HepG2 (cell line): ENCODE measurements at regions not wholly inside any gene's neighbourhood (a gene's known extent, or its start where the extent isn't known, plus 50 kb on each side); places are given as distances from the start of the nearest gene placed in this dataset.

Experiments used
- ATAC-seq: fragments of 200-7000 bp; cut with Tn5 transposase; 3 replicates; pipeline ENCODE4 v1.9.1; 2020; ENCODE audit warnings: mild to moderate bottlenecking, moderate library complexity
- BruUV-seq: library from RNA; stranded (reverse); fragments of 400-500 nt; replicated peaks from 2 replicates; lab custom pipeline; 2021; lab: Mats Ljungman, UMichigan
- CTCF ChIA-PET: fragments of 300-600 bp; formaldehyde crosslinking; extraction: SDS; loops from one replicate; lab custom pipeline; 2021; ENCODE audit warnings: low total read pairs, inconsistent platforms, low intra/inter-chr PET ratio; lab: Yijun Ruan, JAX
- POLR2A ChIA-PET: fragments of 350-600 bp; sonication (Branson Sonifier 250); formaldehyde crosslinking; loops from one replicate; lab custom pipeline; 2020; ENCODE audit warnings: antibody characterized with exemption, inconsistent platforms; lab: Yijun Ruan, JAX
- DNase-seq: peaks from one replicate; pipeline ENCODE4 v3.0.0-alpha.2; 2015; ENCODE audit warnings: low spot score
- FAIRE-seq: peaks from 3 replicates; lab custom pipeline; 2011; peaks lifted over from hg19 to GRCh38; lab: Jason Lieb, UNC
- H2AFZ ChIP-seq: one replicate; pipeline ENCODE4 v1.6.1; 2011; ENCODE audit warnings: low read length, inconsistent platforms
- H3K27ac ChIP-seq: fragments of 300-600 bp; 3 replicates; pipeline ENCODE4 v1.8.0; 2011; ENCODE audit warnings: mixed run types, mild to moderate bottlenecking, mixed read lengths, low read length, inconsistent platforms; ENCODE audit not compliant: insufficient read depth; ENCODE audit errors: extremely low read length
- H3K27me3 ChIP-seq, 2 experiments: fragments of 200-600 bp in 1 of 2; 2 replicates in 1 of 2; 3 replicates in 1 of 2; pipeline versions ENCODE4 v1.6.0 to v1.8.0; 2011; ENCODE audit warnings: low read length in 2 of 2, mild to moderate bottlenecking in 2 of 2, moderate library complexity in 2 of 2, inconsistent platforms in 1 of 2; ENCODE audit not compliant: insufficient read depth in 2 of 2, control insufficient read depth in 1 of 2
- H3K36me3 ChIP-seq, 2 experiments: fragments of 200-600 bp in 1 of 2; replicated peaks in 1 of 2; 2 replicates in 1 of 2; 3 replicates in 1 of 2; pipeline versions ENCODE4 v1.5.1 to v1.8.0; 2011; ENCODE audit warnings: low read length in 2 of 2, inconsistent platforms in 1 of 2; ENCODE audit not compliant: insufficient read depth in 2 of 2, control insufficient read depth in 1 of 2
- H3K4me1 ChIP-seq: 2 replicates; pipeline ENCODE4 v1.5.1; 2012; ENCODE audit warnings: low read length, inconsistent platforms; ENCODE audit not compliant: insufficient read depth
- H3K4me2 ChIP-seq: 2 replicates; pipeline ENCODE4 v1.6.0; 2011; ENCODE audit warnings: low read depth, low read length, inconsistent platforms
- H3K4me3 ChIP-seq, 3 experiments: fragments of 200-600 bp in 1 of 3; sonication (generic), shearing (Covaris generic) in 1 of 3; replicated peaks in 1 of 3; 2 replicates each; pipeline ENCODE4 v1.5.1; 2011 to 2016; ENCODE audit warnings: low read length in 3 of 3, inconsistent platforms in 2 of 3, low read depth in 2 of 3, mild to moderate bottlenecking in 2 of 3, control low read depth in 1 of 3, mixed read lengths in 1 of 3; ENCODE audit not compliant: insufficient read depth in 1 of 3
- H3K79me2 ChIP-seq: one replicate; pipeline ENCODE4 v1.6.1; 2011; ENCODE audit warnings: low read length, inconsistent platforms; ENCODE audit not compliant: insufficient read depth
- H3K9ac ChIP-seq: 2 replicates; pipeline ENCODE4 v1.6.0; 2011; ENCODE audit warnings: mild to moderate bottlenecking, low read depth, low read length, inconsistent platforms; ENCODE audit not compliant: insufficient read depth
- H3K9me3 ChIP-seq: 2 replicates; pipeline ENCODE4 v1.5.1; 2012; ENCODE audit warnings: mild to moderate bottlenecking, low read length
- H4K20me1 ChIP-seq: 2 replicates; pipeline ENCODE4 v1.6.0; 2011; ENCODE audit warnings: inconsistent platforms, mild to moderate bottlenecking, low read length, moderate library complexity; ENCODE audit not compliant: insufficient read depth
- ATF7 ChIP-seq, 2 experiments: fragments of 450-650 bp in 1 of 2; sonication (generic) in 1 of 2; formaldehyde crosslinking in 1 of 2; IDR thresholded peaks; 2 replicates each; pipeline versions ENCODE4 v1.4.0 to v1.6.1; 2016 to 2020; ENCODE audit warnings: antibody characterized with exemption in 1 of 2, mild to moderate bottlenecking in 1 of 2, missing genetic modification reagents in 1 of 2
- DPF2 ChIP-seq: sonication (generic); formaldehyde crosslinking; IDR thresholded peaks from 2 replicates; pipeline ENCODE4 v1.4.0; 2020; ENCODE audit warnings: mild to moderate bottlenecking, low read depth, missing genetic modification reagents, borderline replicate concordance
- FOXO1 ChIP-seq: sonication (generic); formaldehyde crosslinking; IDR thresholded peaks from 2 replicates; pipeline ENCODE4 v1.4.0; 2020; ENCODE audit warnings: missing genetic modification reagents
- HDAC6 ChIP-seq: fragments of 200-600 bp; sonication (generic); IDR thresholded peaks from 2 replicates; pipeline ENCODE4 v1.7.0; 2017; ENCODE audit warnings: mild to moderate bottlenecking, antibody characterized with exemption, low read length, low read depth
- HNF1B ChIP-seq: sonication (generic); formaldehyde crosslinking; IDR thresholded peaks from 2 replicates; pipeline ENCODE4 v1.5.1; 2020; ENCODE audit warnings: mild to moderate bottlenecking, moderate library complexity, missing genetic modification reagents
- MAZ ChIP-seq, 2 experiments: sonication (generic) in 1 of 2; formaldehyde crosslinking in 1 of 2; IDR thresholded peaks; 2 replicates each; pipeline versions ENCODE4 v1.5.0 to v1.6.1; 2012 to 2020; ENCODE audit warnings: low read depth in 2 of 2, mild to moderate bottlenecking in 2 of 2, borderline replicate concordance in 1 of 2, improper control_type of control experiment in 1 of 2, low read length in 1 of 2, missing genetic modification reagents in 1 of 2, moderate library complexity in 1 of 2
- ZNF619 ChIP-seq: sonication (generic); formaldehyde crosslinking; IDR thresholded peaks from 2 replicates; pipeline ENCODE4 v1.4.0; 2020; ENCODE audit warnings: mild to moderate bottlenecking, missing genetic modification reagents
- ZNF784 ChIP-seq: sonication (generic); formaldehyde crosslinking; IDR thresholded peaks from 2 replicates; pipeline ENCODE4 v1.5.1; 2020; ENCODE audit warnings: missing genetic modification reagents, mild to moderate bottlenecking, borderline replicate concordance
- WGBS: methylation state at CpG from one replicate; pipeline ENCODE4 v1.1.6; 2017; ENCODE audit warnings: low lambda C conversion rate; 5-methylcytosine and 5-hydroxymethylcytosine counted together
- in situ Hi-C: cut with HindIII; loops from 2 replicates; pipeline ENCODE4 v1.10.0; 2017; ENCODE audit warnings: low pct_unique_long_range_greater_than_20kb; ENCODE audit not compliant: extremely low pct_ligation_motif_present
- intact Hi-C: fragments of 100-400 bp; cut with micrococcal nuclease; formaldehyde crosslinking; loops from one replicate; pipeline ENCODE4 v1.10.0; 2022; ENCODE audit not compliant: unreplicated experiment
- TF ChIP-seq, protein P1 (sequence below): sonication (generic); formaldehyde crosslinking; IDR thresholded peaks from 2 replicates; pipeline ENCODE4 v1.4.0; 2020; ENCODE audit warnings: missing genetic modification reagents, borderline replicate concordance

DNA sequence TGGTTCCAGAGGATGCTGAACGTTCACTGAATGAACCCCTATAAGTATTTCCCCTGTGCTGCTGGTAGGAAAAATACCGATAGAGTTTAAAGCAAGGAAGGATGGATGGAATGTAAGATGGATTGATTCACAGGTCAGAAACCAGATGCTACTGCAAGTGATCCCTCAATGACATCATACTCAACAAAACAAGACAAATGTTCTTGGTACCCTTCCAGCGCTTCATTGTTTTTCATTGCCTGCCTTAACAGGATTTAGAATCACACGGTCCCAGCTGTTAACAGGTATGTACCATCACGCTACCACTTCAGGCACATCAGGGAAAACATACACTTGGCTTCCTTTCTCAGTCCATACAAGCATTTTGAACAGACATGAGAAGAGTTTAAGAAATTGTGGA is 118.1 kb upstream of the TLR3 start:
- DNase-seq: no peak
- no peak overlapping the region for H2AFZ ChIP-seq
- no peaks in the 10 kb centered on the region for H4K20me1 ChIP-seq
- WGBS: 73% methylated on average over 5 of the region's 5 CpGs
- H3K4me3 ChIP-seq: no peak overlapping the region
- H3K36me3 ChIP-seq: no peaks in the 10 kb centered on the region
- peak; percentile 35; the same call in 1 of the 2 replicates for TF ChIP-seq ATF7 (IDR thresholded peaks at IDR 0.05)
- TF ChIP-seq ATF7 (CRISPR knock-in tag; IDR thresholded peaks at IDR 0.05): no peak
- TF ChIP-seq HDAC6: no peak
- TF ChIP-seq ZNF784 (CRISPR knock-in tag): no peak
- TF ChIP-seq FOXO1 (CRISPR knock-in tag): no peak
- no peak overlapping the region for H3K27ac ChIP-seq
- CTCF ChIA-PET: no interaction called here
- peaks cover 0 to 13% of the 10 kb centered on the region in 2 experiments; a peak in 2 of 5 replicates for H3K27me3 ChIP-seq
- no peak overlapping the region for H3K4me2 ChIP-seq
- no peaks in the 10 kb centered on the region for H3K9me3 ChIP-seq
- no peak overlapping the region for H3K9ac ChIP-seq
- no TSS peak for BruUV-seq
- no peaks in the 10 kb centered on the region for H3K4me1 ChIP-seq
- intact Hi-C loops: no loop called here
- POLR2A ChIA-PET: no interaction called here
- no peaks in the 10 kb centered on the region for H3K79me2 ChIP-seq
- no peak for ATAC-seq
- no peak for FAIRE-seq
- in situ Hi-C loops: no loop called here

DNA sequence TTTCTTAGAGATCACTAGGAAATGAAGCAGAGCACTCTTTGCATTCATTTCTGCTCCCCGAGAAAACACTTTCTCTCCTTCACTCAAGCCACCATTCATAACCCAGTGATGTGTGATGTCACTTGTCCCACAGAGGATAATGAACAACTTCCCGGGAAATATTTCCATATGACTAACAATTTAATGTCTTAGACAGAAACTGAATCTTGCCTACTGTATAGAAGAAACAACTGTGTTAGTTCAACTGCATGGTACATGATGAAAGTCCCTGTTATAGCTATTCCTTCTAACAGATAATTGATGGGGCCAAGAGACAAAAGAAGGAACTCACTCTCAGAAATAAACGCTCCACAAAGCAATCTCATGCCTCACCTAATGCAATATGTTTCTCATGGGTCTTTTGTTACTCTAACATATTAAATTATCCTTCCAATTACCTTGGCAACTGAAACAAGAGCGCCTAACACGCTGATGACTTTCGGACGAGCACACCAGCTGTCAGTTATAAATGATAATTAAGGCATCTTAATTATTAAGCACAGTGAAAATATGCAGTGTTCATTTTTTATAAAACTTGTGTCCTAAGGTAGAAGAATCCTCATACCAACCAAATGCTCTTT is 113.7 kb upstream of the TLR3 start:
- Histone ChIP-seq H3K4me2 (no peak overlapping the region), H3K4me1 (peaks cover 8% of the 10 kb centered on the region; the same call in 1 of the 2 replicates), H3K36me3 (no peaks in the 10 kb centered on the region), H2AFZ (no peak overlapping the region), H4K20me1 (no peaks in the 10 kb centered on the region), H3K4me3 (no peak overlapping the region), H3K27me3 (peaks cover 0 to 15% of the 10 kb centered on the region in 2 experiments; a peak in 2 of 5 replicates), H3K9me3 (no peaks in the 10 kb centered on the region), H3K9ac (no peak overlapping the region), H3K79me2 (no peaks in the 10 kb centered on the region), H3K27ac (no peak overlapping the region)
- ATAC-seq: no peak
- in situ Hi-C loops: no loop called here
- no peak for DNase-seq
- CTCF ChIA-PET: no interaction called here
- no TSS peak for BruUV-seq
- 34% methylated on average over 7 of the region's 7 CpGs for WGBS
- FAIRE-seq: no peak
- POLR2A ChIA-PET: no interaction called here
- intact Hi-C loops: no loop called here
- no peak for TF ChIP-seq ZNF619 (CRISPR knock-in tag)
- no peak for TF ChIP-seq MAZ (IDR thresholded peaks at IDR 0.05; ENCODE audit: borderline replicate concordance, low read depth, low read length)
- TF ChIP-seq MAZ (CRISPR knock-in tag; IDR thresholded peaks at IDR 0.05; ENCODE audit: low read depth): no peak
- no peak for TF ChIP-seq DPF2
- TF ChIP-seq, protein P1, sequence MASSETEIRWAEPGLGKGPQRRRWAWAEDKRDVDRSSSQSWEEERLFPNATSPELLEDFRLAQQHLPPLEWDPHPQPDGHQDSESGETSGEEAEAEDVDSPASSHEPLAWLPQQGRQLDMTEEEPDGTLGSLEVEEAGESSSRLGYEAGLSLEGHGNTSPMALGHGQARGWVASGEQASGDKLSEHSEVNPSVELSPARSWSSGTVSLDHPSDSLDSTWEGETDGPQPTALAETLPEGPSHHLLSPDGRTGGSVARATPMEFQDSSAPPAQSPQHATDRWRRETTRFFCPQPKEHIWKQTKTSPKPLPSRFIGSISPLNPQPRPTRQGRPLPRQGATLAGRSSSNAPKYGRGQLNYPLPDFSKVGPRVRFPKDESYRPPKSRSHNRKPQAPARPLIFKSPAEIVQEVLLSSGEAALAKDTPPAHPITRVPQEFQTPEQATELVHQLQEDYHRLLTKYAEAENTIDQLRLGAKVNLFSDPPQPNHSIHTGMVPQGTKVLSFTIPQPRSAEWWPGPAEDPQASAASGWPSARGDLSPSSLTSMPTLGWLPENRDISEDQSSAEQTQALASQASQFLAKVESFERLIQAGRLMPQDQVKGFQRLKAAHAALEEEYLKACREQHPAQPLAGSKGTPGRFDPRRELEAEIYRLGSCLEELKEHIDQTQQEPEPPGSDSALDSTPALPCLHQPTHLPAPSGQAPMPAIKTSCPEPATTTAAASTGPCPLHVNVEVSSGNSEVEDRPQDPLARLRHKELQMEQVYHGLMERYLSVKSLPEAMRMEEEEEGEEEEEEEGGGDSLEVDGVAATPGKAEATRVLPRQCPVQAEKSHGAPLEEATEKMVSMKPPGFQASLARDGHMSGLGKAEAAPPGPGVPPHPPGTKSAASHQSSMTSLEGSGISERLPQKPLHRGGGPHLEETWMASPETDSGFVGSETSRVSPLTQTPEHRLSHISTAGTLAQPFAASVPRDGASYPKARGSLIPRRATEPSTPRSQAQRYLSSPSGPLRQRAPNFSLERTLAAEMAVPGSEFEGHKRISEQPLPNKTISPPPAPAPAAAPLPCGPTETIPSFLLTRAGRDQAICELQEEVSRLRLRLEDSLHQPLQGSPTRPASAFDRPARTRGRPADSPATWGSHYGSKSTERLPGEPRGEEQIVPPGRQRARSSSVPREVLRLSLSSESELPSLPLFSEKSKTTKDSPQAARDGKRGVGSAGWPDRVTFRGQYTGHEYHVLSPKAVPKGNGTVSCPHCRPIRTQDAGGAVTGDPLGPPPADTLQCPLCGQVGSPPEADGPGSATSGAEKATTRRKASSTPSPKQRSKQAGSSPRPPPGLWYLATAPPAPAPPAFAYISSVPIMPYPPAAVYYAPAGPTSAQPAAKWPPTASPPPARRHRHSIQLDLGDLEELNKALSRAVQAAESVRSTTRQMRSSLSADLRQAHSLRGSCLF: no peak
- no peak for TF ChIP-seq HNF1B (CRISPR knock-in tag)
